ENCODE measurements at regions not wholly inside any gene's neighbourhood (a gene's known extent, or its start where the extent isn't known, plus 50 kb on each side); places are given as distances from the start of the nearest gene placed in this dataset.

DNA sequence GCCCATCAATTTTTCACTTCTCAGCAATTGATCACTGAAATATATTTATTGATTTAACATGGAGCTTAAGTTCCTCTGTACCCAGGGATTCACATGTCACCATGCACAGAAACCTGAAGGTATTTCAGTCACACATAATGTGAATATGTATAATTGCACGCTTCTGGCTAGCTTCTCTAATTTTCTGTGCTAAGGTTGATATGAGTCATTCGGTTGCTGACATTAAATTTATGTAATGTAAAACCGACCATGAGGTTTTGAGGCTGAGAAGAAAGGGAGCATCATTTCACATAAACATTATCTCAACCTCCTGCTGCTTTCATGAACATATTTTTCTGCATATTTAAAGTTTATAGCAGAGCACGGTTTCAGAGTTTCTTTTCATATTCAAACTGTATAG, 381.0 kb upstream of the TPK1 start:
- Histone ChIP-seq H3K36me3 (replicated peaks; ENCODE audit: low read depth, low read length) (no peaks in the 10 kb centered on the region), H3K9ac (ENCODE audit: low read length) (no peak overlapping the region), H3K79me2 (ENCODE audit: low read length) (no peaks in the 10 kb centered on the region), H3K27me3 (ENCODE audit: low read depth, low read length) (no peaks in the 10 kb centered on the region), H3K27ac (ENCODE audit: low read length) (no peak overlapping the region), H4K20me1 (ENCODE audit: insufficient read depth, low read length) (no peaks in the 10 kb centered on the region), H2AFZ (ENCODE audit: low read depth, low read length) (no peak overlapping the region), H3K4me2 (ENCODE audit: low read length) (no peak overlapping the region), H3K4me1 (ENCODE audit: low read length) (peaks cover 23% of the 10 kb centered on the region), H3K4me3 (ENCODE audit: low read length) (no peak overlapping the region), H3K9me3 (ENCODE audit: insufficient read depth, low read length) (no peaks in the 10 kb centered on the region)
- TF ChIP-seq EZH2phosphoT487 (IDR thresholded peaks at IDR 0.05; ENCODE audit: low read depth): no peak
- TF ChIP-seq, protein P1, sequence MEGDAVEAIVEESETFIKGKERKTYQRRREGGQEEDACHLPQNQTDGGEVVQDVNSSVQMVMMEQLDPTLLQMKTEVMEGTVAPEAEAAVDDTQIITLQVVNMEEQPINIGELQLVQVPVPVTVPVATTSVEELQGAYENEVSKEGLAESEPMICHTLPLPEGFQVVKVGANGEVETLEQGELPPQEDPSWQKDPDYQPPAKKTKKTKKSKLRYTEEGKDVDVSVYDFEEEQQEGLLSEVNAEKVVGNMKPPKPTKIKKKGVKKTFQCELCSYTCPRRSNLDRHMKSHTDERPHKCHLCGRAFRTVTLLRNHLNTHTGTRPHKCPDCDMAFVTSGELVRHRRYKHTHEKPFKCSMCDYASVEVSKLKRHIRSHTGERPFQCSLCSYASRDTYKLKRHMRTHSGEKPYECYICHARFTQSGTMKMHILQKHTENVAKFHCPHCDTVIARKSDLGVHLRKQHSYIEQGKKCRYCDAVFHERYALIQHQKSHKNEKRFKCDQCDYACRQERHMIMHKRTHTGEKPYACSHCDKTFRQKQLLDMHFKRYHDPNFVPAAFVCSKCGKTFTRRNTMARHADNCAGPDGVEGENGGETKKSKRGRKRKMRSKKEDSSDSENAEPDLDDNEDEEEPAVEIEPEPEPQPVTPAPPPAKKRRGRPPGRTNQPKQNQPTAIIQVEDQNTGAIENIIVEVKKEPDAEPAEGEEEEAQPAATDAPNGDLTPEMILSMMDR (IDR thresholded peaks at IDR 0.05; ENCODE audit: low read depth, low read length): no peak

- TF ChIP-seq, protein P1 (IDR thresholded peaks at IDR 0.05; ENCODE audit: low read depth, low read length): no peak
- TF ChIP-seq EZH2phosphoT487 (IDR thresholded peaks at IDR 0.05; ENCODE audit: low read depth): no peak
- no peaks in the 10 kb centered on the region for H3K79me2 ChIP-seq (ENCODE audit: low read length)
- H3K4me2 ChIP-seq (ENCODE audit: low read length): 0 out of 2 replicates have a peak overlapping the region, but pooled peaks have one; percentile 3
- H3K9ac ChIP-seq (ENCODE audit: low read length): no peak overlapping the region
- no peak overlapping the region for H3K27ac ChIP-seq (ENCODE audit: low read length)
- no peaks in the 10 kb centered on the region for H3K9me3 ChIP-seq (ENCODE audit: insufficient read depth, low read length)
- H3K36me3 ChIP-seq (replicated peaks; ENCODE audit: low read depth, low read length): no peaks in the 10 kb centered on the region
- H3K27me3 ChIP-seq (ENCODE audit: low read depth, low read length): no peaks in the 10 kb centered on the region
- no peak overlapping the region for H2AFZ ChIP-seq (ENCODE audit: low read depth, low read length)
- peaks cover 12% of the 10 kb centered on the region for H3K4me1 ChIP-seq (ENCODE audit: low read length)
- no peak overlapping the region for H3K4me3 ChIP-seq (ENCODE audit: low read length)
- no peaks in the 10 kb centered on the region for H4K20me1 ChIP-seq (ENCODE audit: insufficient read depth, low read length)
Observed at GRCh38 chr7:145212050-145212449, 376.2 kb upstream of the TPK1 start.

GRCh38 chr7:145211211-145211610, 375.4 kb upstream of the TPK1 start:
- no peaks in the 10 kb centered on the region for H3K27me3 ChIP-seq (ENCODE audit: low read depth, low read length)
- H4K20me1 ChIP-seq (ENCODE audit: insufficient read depth, low read length): no peaks in the 10 kb centered on the region
- H2AFZ ChIP-seq (ENCODE audit: low read depth, low read length): no peak overlapping the region
- peaks cover 6% of the 10 kb centered on the region for H3K4me1 ChIP-seq (ENCODE audit: low read length)
- H3K4me2 ChIP-seq (ENCODE audit: low read length): no peak overlapping the region
- H3K9ac ChIP-seq (ENCODE audit: low read length): no peak overlapping the region
- no peaks in the 10 kb centered on the region for H3K79me2 ChIP-seq (ENCODE audit: low read length)
- H3K4me3 ChIP-seq (ENCODE audit: low read length): no peak overlapping the region
- TF ChIP-seq, protein P1 (IDR thresholded peaks at IDR 0.05; ENCODE audit: low read depth, low read length): no peak
- TF ChIP-seq EZH2phosphoT487 (IDR thresholded peaks at IDR 0.05; ENCODE audit: low read depth): no peak
- H3K36me3 ChIP-seq (replicated peaks; ENCODE audit: low read depth, low read length): no peaks in the 10 kb centered on the region
- H3K27ac ChIP-seq (ENCODE audit: low read length): no peak overlapping the region
- H3K9me3 ChIP-seq (ENCODE audit: insufficient read depth, low read length): no peaks in the 10 kb centered on the region

DNA sequence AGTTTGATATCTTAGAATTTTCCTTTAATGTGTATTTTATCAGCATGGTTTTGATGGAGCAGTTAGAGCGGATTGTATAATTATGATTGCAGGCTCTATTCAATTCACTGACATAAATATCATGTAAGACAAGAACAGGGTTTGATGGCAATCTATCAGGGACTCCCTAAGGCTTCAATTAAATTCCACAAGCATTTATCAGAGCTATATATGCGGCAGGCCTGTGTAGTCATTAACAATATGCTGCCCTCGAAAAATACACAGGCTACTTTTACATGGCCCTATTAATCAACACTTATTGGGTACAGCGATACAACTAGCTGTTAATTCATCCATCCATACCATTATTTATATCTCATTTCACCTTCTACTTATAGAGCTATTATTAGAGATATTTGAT, 358.1 kb upstream of the TPK1 start:
- Histone ChIP-seq H3K27ac (ENCODE audit: low read length) (no peak overlapping the region), H3K9ac (ENCODE audit: low read length) (no peak overlapping the region), H3K36me3 (replicated peaks; ENCODE audit: low read depth, low read length) (no peaks in the 10 kb centered on the region), H3K27me3 (ENCODE audit: low read depth, low read length) (no peaks in the 10 kb centered on the region), H3K4me3 (ENCODE audit: low read length) (no peak overlapping the region), H3K79me2 (ENCODE audit: low read length) (no peaks in the 10 kb centered on the region), H4K20me1 (ENCODE audit: insufficient read depth, low read length) (no peaks in the 10 kb centered on the region), H3K4me1 (ENCODE audit: low read length) (no peaks in the 10 kb centered on the region), H3K4me2 (ENCODE audit: low read length) (no peak overlapping the region), H3K9me3 (ENCODE audit: insufficient read depth, low read length) (no peaks in the 10 kb centered on the region), H2AFZ (ENCODE audit: low read depth, low read length) (no peak overlapping the region)
- TF ChIP-seq, protein P1 (IDR thresholded peaks at IDR 0.05; ENCODE audit: low read depth, low read length): no peak
- TF ChIP-seq EZH2phosphoT487 (IDR thresholded peaks at IDR 0.05; ENCODE audit: low read depth): no peak
